ENCODE measurements at regions not wholly inside any gene's neighbourhood (a gene's known extent, or its start where the extent isn't known, plus 50 kb on each side); places are given as distances from the start of the nearest gene placed in this dataset.

GRCh38 chr12:60225216-60226000, 629.6 kb downstream of the SLC16A7 start:
- H3K4me3 ChIP-seq = no peak overlapping the region
- intact Hi-C loops (cut with DNase I) = no loop called here
- 73 to 80% (median 78%) methylated on average over 11 of the region's 11 CpGs for WGBS, 4 donors

GRCh38 chr12:60227916-60228315, 632.1 kb downstream of the SLC16A7 start:
- H3K27ac ChIP-seq = no peak overlapping the region
- 77 to 85% (median 83%) methylated on average over 2 of the region's 2 CpGs for WGBS, 4 donors
- no peak for DNase-seq
- intact Hi-C loops (cut with DNase I) = no loop called here
- no peaks in the 10 kb centered on the region for H3K9me3 ChIP-seq (replicated peaks in 1 of 3)
- no peak overlapping the region for H3K4me3 ChIP-seq
- H3K27me3 ChIP-seq = no peaks in the 10 kb centered on the region
- TF ChIP-seq CTCF (IDR thresholded peaks at IDR 0.05) = no peak
- no peak for TF ChIP-seq POLR2A (IDR thresholded peaks at IDR 0.05)
- H3K4me1 ChIP-seq (replicated peaks in 1 of 2) = no peaks in the 10 kb centered on the region
- H3K36me3 ChIP-seq (replicated peaks in 1 of 2) = no peaks in the 10 kb centered on the region

More at GRCh38 chr12:60225216-60226000, 629.6 kb downstream of the SLC16A7 start:
- DNase-seq = no peak
- H3K27ac ChIP-seq = no peak overlapping the region
- H3K4me1 ChIP-seq (replicated peaks in 1 of 2) = no peaks in the 10 kb centered on the region
- H3K9me3 ChIP-seq (replicated peaks in 1 of 3) = no peaks in the 10 kb centered on the region
- no peak for TF ChIP-seq POLR2A (IDR thresholded peaks at IDR 0.05)
- TF ChIP-seq CTCF (IDR thresholded peaks at IDR 0.05) = no peak
- H3K27me3 ChIP-seq = no peaks in the 10 kb centered on the region
- no peaks in the 10 kb centered on the region for H3K36me3 ChIP-seq (replicated peaks in 1 of 2)

GRCh38 chr12:60230056-60230455, 634.2 kb downstream of the SLC16A7 start:
- H3K4me1 ChIP-seq (replicated peaks in 1 of 2) = no peaks in the 10 kb centered on the region
- H3K9me3 ChIP-seq (replicated peaks in 1 of 3) = no peaks in the 10 kb centered on the region
- TF ChIP-seq POLR2A (IDR thresholded peaks at IDR 0.05) (no peak), CTCF (IDR thresholded peaks at IDR 0.05) (no peak)
- no peaks in the 10 kb centered on the region for H3K27me3 ChIP-seq
- no peaks in the 10 kb centered on the region for H3K36me3 ChIP-seq (replicated peaks in 1 of 2)
- no peak overlapping the region for H3K27ac ChIP-seq
- 51 to 56% (median 53%) methylated on average over 4 of the region's 4 CpGs for WGBS, 4 donors
- intact Hi-C loops (cut with DNase I) = no loop called here
- DNase-seq = no peak
- no peak overlapping the region for H3K4me3 ChIP-seq

- Histone ChIP-seq H3K9me3 (replicated peaks in 1 of 3) (no peaks in the 10 kb centered on the region), H3K36me3 (replicated peaks in 1 of 2) (no peaks in the 10 kb centered on the region), H3K27ac (no peak overlapping the region), H3K4me1 (replicated peaks in 1 of 2) (no peaks in the 10 kb centered on the region), H3K27me3 (no peaks in the 10 kb centered on the region), H3K4me3 (no peak overlapping the region)
- intact Hi-C loops (cut with DNase I) = no loop called here
- no peak for TF ChIP-seq POLR2A (IDR thresholded peaks at IDR 0.05)
- no peak for TF ChIP-seq CTCF (IDR thresholded peaks at IDR 0.05)
- 82 to 91% (median 87%) methylated on average over 3 of the region's 3 CpGs for WGBS, 4 donors
- DNase-seq = no peak
Observed at GRCh38 chr12:60231303-60231702, 635.5 kb downstream of the SLC16A7 start.

All from adrenal gland (tissue), 9 donors.